HEK293T (cell line): ENCODE measurements at regions not wholly inside any gene's neighbourhood (a gene's known extent, or its start where the extent isn't known, plus 50 kb on each side); places are given as distances from the start of the nearest gene placed in this dataset.

Experiments
- CTCF ChIA-PET: fragments of 350-600 bp; formaldehyde crosslinking; extraction: SDS; loops from one replicate; lab custom pipeline; 2021; ENCODE audit warnings: antibody characterized with exemption, inconsistent platforms; lab: Yijun Ruan, JAX
- POLR2A ChIA-PET: fragments of 350-600 bp; formaldehyde crosslinking; extraction: SDS; loops from one replicate; lab custom pipeline; 2020; ENCODE audit warnings: antibody characterized with exemption, inconsistent platforms; lab: Yijun Ruan, JAX
- DNase-seq: peaks from one replicate; pipeline ENCODE4 v3.0.0; 2012; ENCODE audit warnings: mixed read lengths; ENCODE audit errors: extremely low spot score
- ARNT ChIP-seq: fragments of 450-650 bp; IDR thresholded peaks from 2 replicates; pipeline ENCODE4 v1.6.1; 2017; ENCODE audit warnings: mild to moderate bottlenecking
- BHLHE40 ChIP-seq: fragments of 450-650 bp; IDR thresholded peaks from 2 replicates; pipeline ENCODE4 v1.6.1; 2016; ENCODE audit warnings: mild to moderate bottlenecking, moderate library complexity, borderline replicate concordance
- CTBP1 ChIP-seq: fragments of 450-650 bp; IDR thresholded peaks from 2 replicates; pipeline ENCODE4 v1.6.1; 2016; ENCODE audit warnings: borderline replicate concordance
- ELF4 ChIP-seq: fragments of 450-650 bp; IDR thresholded peaks from 2 replicates; pipeline ENCODE4 v1.6.1; 2017; ENCODE audit warnings: antibody characterized with exemption
- FOXA1 ChIP-seq: fragments of 450-650 bp; IDR thresholded peaks from 2 replicates; pipeline ENCODE4 v1.6.1; 2016; ENCODE audit warnings: mild to moderate bottlenecking
- FOXK2 ChIP-seq: fragments of 450-650 bp; IDR thresholded peaks from 2 replicates; pipeline ENCODE4 v1.6.1; 2016; ENCODE audit warnings: mild to moderate bottlenecking
- FOXM1 ChIP-seq: fragments of 450-650 bp; IDR thresholded peaks from 2 replicates; pipeline ENCODE4 v1.6.1; 2017; ENCODE audit warnings: mild to moderate bottlenecking, borderline replicate concordance
- HDGF ChIP-seq: fragments of 450-650 bp; IDR thresholded peaks from 2 replicates; pipeline ENCODE4 v1.6.1; 2017; ENCODE audit warnings: antibody characterized with exemption, borderline replicate concordance
- L3MBTL2 ChIP-seq: fragments of 450-650 bp; conservative IDR thresholded peaks from 2 replicates; pipeline ENCODE4 v1.6.1; 2016; ENCODE audit warnings: mild to moderate bottlenecking
- LEF1 ChIP-seq: fragments of 450-650 bp; IDR thresholded peaks from 2 replicates; pipeline ENCODE4 v1.6.1; 2017; ENCODE audit warnings: mild to moderate bottlenecking, borderline replicate concordance
- NFRKB ChIP-seq: fragments of 450-650 bp; IDR thresholded peaks from 2 replicates; pipeline ENCODE4 v1.6.1; 2016; ENCODE audit warnings: mild to moderate bottlenecking, moderate library complexity
- PKNOX1 ChIP-seq: fragments of 450-650 bp; IDR thresholded peaks from 2 replicates; pipeline ENCODE4 v1.6.1; 2016
- SP1 ChIP-seq: fragments of 450-650 bp; IDR thresholded peaks from 2 replicates; pipeline ENCODE4 v1.6.1; 2017
- SUZ12 ChIP-seq: fragments of 450-650 bp; IDR thresholded peaks from 2 replicates; pipeline ENCODE4 v1.6.1; 2016; ENCODE audit warnings: mild to moderate bottlenecking
- TARDBP ChIP-seq: fragments of 450-650 bp; IDR thresholded peaks from 2 replicates; pipeline ENCODE4 v1.6.1; 2016
- ZNF384 ChIP-seq: fragments of 450-650 bp; IDR thresholded peaks from 2 replicates; pipeline ENCODE4 v1.6.1; 2016

DNA sequence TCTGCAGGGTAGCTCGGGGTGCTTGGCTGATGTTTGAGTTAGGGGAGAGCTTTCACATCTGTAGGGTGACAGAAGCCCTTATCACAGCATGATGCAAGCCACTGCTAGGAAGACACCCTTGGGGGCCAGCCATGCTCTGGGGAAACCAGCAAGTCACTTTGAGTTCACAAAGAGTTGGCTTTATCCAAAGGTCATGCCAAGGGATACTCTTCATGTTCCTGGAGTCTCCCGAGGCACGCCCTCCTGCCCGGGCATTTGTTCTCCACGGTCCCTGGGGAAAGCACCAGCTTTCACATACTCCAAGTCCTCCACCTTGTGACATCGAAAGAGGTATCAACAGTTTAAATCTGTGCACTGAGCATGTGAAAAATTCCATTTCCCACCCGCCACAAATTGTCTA, 227.7 kb downstream of the VAPA start:
- CTCF ChIA-PET = no interaction called here
- TF ChIP-seq FOXA1 (no peak), ELF4 (no peak), L3MBTL2 (no peak), PKNOX1 (no peak), NFRKB (no peak), ZNF384 (no peak), BHLHE40 (no peak), ARNT (no peak), LEF1 (no peak), FOXM1 (no peak), FOXK2 (no peak), HDGF (no peak), SP1 (no peak), TARDBP (no peak), CTBP1 (no peak), SUZ12 (no peak)
- DNase-seq = no peak
- POLR2A ChIA-PET = no interaction called here

GRCh38 chr18:10142056-10142455, 228.2 kb downstream of the VAPA start:
- CTCF ChIA-PET = no interaction called here
- DNase-seq = no peak
- TF ChIP-seq ARNT (no peak), SP1 (no peak), FOXM1 (no peak), LEF1 (no peak), SUZ12 (no peak), ZNF384 (no peak), FOXA1 (no peak), HDGF (no peak)
- POLR2A ChIA-PET = no interaction called here

DNA sequence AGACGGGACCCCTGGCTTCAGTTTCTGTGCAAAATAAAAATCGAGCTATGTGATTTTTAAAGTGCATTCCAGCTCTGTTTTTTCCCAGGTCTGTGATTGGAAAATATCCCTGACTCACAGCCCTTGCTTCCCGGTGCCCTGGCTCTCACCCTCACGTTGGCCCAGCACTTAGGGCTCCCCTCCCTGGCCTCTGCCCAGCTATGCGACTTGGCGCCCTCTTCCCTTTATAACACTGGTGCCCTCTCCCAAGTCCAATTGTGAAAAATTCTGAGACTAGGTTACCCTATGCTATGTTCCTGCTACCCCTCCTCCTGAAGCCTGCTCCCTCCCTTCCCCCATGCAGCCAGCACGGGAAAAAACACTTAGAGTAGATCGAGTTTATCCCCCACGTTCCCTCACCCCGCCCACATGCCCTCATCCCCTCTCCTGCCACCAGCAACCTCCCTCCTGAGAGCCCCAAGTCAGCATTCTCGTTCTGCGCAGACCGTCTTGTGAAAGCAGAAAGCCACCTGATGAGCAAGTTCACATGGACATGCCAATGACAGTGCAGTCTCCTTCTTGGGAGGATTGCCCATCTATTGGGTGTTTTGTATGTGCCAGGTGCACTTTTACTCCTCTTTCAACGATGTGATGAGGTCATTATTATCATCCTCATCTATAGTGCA, 228.8 kb downstream of the VAPA start:
- ChIA-PET CTCF (no interaction called here), POLR2A (no interaction called here)
- TF ChIP-seq LEF1 = no peak
- TF ChIP-seq ELF4 = no peak
- TF ChIP-seq PKNOX1 = no peak
- no peak for DNase-seq

GRCh38 chr18:10143596-10143995, 229.8 kb downstream of the VAPA start:
- CTCF ChIA-PET = no interaction called here
- no peak for TF ChIP-seq NFRKB
- TF ChIP-seq ARNT = no peak
- no peak for TF ChIP-seq ZNF384
- no peak for TF ChIP-seq SUZ12
- no peak for TF ChIP-seq FOXA1
- TF ChIP-seq FOXK2 = no peak
- TF ChIP-seq ELF4 = no peak
- TF ChIP-seq L3MBTL2 = no peak
- no peak for TF ChIP-seq LEF1
- no peak for TF ChIP-seq PKNOX1
- no peak for TF ChIP-seq HDGF
- no peak for TF ChIP-seq CTBP1
- TF ChIP-seq SP1 = no peak
- TF ChIP-seq TARDBP = no peak
- no peak for TF ChIP-seq BHLHE40
- no peak for TF ChIP-seq FOXM1
- DNase-seq = no peak
- POLR2A ChIA-PET = no interaction called here

- no peak for DNase-seq
- TF ChIP-seq PKNOX1 = no peak
- no peak for TF ChIP-seq L3MBTL2
- TF ChIP-seq SUZ12 = no peak
- no peak for TF ChIP-seq HDGF
- TF ChIP-seq NFRKB = no peak
- TF ChIP-seq LEF1 = no peak
- TF ChIP-seq ARNT = no peak
- no peak for TF ChIP-seq BHLHE40
- TF ChIP-seq SP1 = no peak
- no peak for TF ChIP-seq TARDBP
- no peak for TF ChIP-seq ELF4
- no peak for TF ChIP-seq ZNF384
- ChIA-PET CTCF (no interaction called here), POLR2A (no interaction called here)
These were observed 231.7 kb downstream of the VAPA start for GRCh38 chr18:10145546-10145945.

DNA sequence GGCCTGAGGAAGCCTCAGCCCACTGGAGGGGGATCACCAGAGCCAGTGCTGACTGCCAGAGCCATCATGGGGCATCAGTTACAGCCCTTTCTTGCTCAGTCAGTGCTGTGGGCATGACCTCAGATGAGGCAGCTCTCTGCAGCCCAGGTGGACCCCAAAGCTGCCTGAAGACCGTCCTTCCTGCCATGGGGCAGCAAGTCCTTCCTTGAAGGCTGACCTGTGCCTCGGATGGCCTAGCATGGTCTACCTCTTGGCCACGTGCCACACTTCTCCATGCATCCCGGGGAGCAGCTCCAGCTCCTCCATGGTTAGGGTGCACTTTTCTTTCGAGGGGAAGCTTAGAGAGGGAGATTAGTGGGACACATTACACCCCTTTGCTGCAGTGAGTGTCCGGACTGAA, 233.4 kb downstream of the VAPA start:
- TF ChIP-seq FOXK2 = no peak
- TF ChIP-seq ARNT = no peak
- TF ChIP-seq HDGF = no peak
- TF ChIP-seq PKNOX1 = no peak
- TF ChIP-seq TARDBP = no peak
- TF ChIP-seq BHLHE40 = no peak
- no peak for TF ChIP-seq SP1
- no peak for TF ChIP-seq NFRKB
- TF ChIP-seq FOXA1 = no peak
- TF ChIP-seq FOXM1 = no peak
- POLR2A ChIA-PET = no interaction called here
- DNase-seq = no peak
- CTCF ChIA-PET = interaction anchor here (0.6 kb wide), 1 partner anchor 34 kb away, joined by 3 read pairs; no protein-coding TSS in a partner anchor
